ENCODE measurements at regions not wholly inside any gene's neighbourhood (a gene's known extent, or its start where the extent isn't known, plus 50 kb on each side); places are given as distances from the start of the nearest gene placed in this dataset.
"Not testable (repeated sequence)": the region's sequence is repeated elsewhere in the genome, so short reads cannot be mapped to it uniquely, and the experiment has no call there.

DNA sequence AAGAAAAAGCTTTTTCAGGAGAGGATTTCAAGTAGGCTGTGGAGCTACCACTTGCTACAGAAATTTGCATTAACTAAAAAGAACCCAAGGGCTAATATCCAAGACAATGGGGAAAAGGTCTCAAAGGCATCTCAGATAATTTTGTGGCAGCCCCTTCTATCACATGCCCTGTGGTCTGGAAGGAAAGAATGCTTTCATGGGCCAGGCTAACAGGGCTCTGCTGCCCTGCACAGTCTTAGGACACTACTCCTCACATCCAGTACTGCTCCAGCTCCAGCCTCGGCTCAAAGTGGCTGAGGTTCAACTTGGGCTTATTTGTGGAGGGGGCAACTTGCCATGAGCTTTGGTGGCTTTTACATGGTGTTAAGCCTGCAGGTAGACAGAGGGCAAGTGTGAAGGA lies 1150.3 kb downstream of the CNTNAP5 start:
- intact Hi-C loops (cut with DNase I), result no loop called here
- DNase-seq, result no peak

- intact Hi-C loops (cut with DNase I), result no loop called here
- DNase-seq, result no peak
Measured at GRCh38 chr2:125185691-125186270, 1160.7 kb downstream of the CNTNAP5 start.

DNA sequence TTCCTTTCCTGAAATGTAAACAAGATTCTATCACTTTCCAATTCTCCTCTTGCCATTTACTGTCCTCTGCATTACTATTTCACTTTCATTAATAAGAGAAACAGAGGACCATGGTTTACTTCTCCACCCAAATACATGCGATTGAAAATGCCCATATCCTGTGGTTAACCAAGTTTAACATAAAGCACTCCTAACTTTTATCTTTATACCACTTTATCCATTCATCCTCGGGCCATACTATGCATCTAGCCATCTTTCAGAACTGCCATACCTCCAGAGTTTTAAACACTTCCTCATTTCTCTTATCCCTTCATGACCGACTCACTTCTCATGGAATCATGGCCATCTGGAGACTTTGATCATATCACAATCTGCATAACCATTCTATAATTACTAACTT lies 1182.3 kb downstream of the CNTNAP5 start:
- intact Hi-C loops (cut with DNase I), result no loop called here
- DNase-seq, result no peak

GRCh38 chr2:125216321-125216720 lies 1191.2 kb downstream of the CNTNAP5 start:
- DNase-seq, result no peak
- intact Hi-C loops (cut with DNase I), result loop anchor here (2.0 kb wide), 1 partner anchor 14 kb away; no protein-coding TSS in a partner anchor

GRCh38 chr2:125224188-125224587 lies 1199.1 kb downstream of the CNTNAP5 start:
- intact Hi-C loops (cut with DNase I), result no loop called here
- peak in 2 of 10 donors; percentile 45 to 55 for DNase-seq

- intact Hi-C loops (cut with DNase I), result no loop called here
- DNase-seq, result no peak
Measured at GRCh38 chr2:125224830-125225229, 1199.7 kb downstream of the CNTNAP5 start.

- intact Hi-C loops (cut with DNase I), result no loop called here
- DNase-seq, result no peak
Measured at GRCh38 chr2:125227843-125228392, 1202.8 kb downstream of the CNTNAP5 start.

- intact Hi-C loops (cut with DNase I), result no loop called here
- no peak for DNase-seq
Measured at GRCh38 chr2:125240870-125241269, 1215.8 kb downstream of the CNTNAP5 start.

DNA sequence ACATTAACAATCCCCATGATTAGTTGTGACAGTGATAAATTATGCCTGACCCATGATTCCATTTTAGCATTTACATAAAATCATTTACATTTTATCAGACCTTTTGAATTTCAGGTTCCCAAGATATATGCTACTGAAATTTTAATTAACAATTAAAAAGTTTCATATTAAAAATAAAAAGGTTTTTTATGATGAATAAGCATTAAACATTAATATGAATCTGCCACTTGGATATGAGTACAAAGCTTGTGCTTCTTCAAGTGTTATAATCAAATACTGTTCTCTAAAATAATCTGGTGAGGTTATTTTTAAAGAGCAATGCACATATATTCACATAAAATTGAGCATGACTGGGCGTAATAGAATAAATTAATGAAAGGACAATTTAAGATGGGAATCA lies 1218.0 kb downstream of the CNTNAP5 start:
- no peak for DNase-seq
- intact Hi-C loops (cut with DNase I), result no loop called here

GRCh38 chr2:125254010-125254409 lies 1228.9 kb downstream of the CNTNAP5 start:
- DNase-seq, result no peak
- intact Hi-C loops (cut with DNase I), result no loop called here

GRCh38 chr2:125259451-125259850 lies 1234.4 kb downstream of the CNTNAP5 start:
- DNase-seq, result no peak
- intact Hi-C loops (cut with DNase I), result no loop called here

- DNase-seq; intact Hi-C loops (cut with DNase I): not testable (repeated sequence)
Measured at GRCh38 chr2:125260366-125260930, 1235.4 kb downstream of the CNTNAP5 start.

DNA sequence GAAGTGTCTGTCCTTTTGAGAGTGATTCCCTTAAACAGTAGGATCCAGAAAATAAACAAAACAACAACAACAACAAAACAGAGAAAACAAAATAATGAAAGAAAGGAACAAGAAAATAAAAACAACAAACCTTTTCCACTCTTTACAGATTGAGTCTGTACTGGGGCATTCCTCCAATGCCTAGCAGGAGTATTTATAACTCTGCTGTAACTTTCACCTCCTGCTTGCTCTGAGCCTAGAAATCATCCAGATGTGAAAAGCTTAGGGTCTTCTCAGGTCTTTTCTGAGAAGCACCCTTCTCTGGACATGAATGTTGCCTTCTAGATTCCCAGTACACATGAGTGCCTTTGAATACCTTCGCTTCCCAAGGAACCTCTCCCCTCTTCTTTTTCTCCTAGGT lies 1239.4 kb downstream of the CNTNAP5 start:
- DNase-seq, result no peak
- intact Hi-C loops (cut with DNase I), result no loop called here

GRCh38 chr2:125267683-125268082 lies 1242.6 kb downstream of the CNTNAP5 start:
- no peak for DNase-seq
- intact Hi-C loops (cut with DNase I), result no loop called here

GRCh38 chr2:125272651-125273050 lies 1247.6 kb downstream of the CNTNAP5 start:
- DNase-seq, result no peak
- intact Hi-C loops (cut with DNase I), result no loop called here

GRCh38 chr2:125274718-125275117 lies 1249.6 kb downstream of the CNTNAP5 start:
- no peak for DNase-seq
- intact Hi-C loops (cut with DNase I), result no loop called here

GRCh38 chr2:125280265-125280664 lies 1255.2 kb downstream of the CNTNAP5 start:
- no peak for DNase-seq
- intact Hi-C loops (cut with DNase I), result no loop called here

- no peak for DNase-seq
- intact Hi-C loops (cut with DNase I), result no loop called here
Measured at GRCh38 chr2:125281242-125281641, 1256.2 kb downstream of the CNTNAP5 start.

- intact Hi-C loops (cut with DNase I), result no loop called here
- DNase-seq, result no peak
Measured at GRCh38 chr2:125296742-125297141, 1271.7 kb downstream of the CNTNAP5 start.

GRCh38 chr2:125310657-125311364 lies 1285.7 kb downstream of the CNTNAP5 start:
- intact Hi-C loops (cut with DNase I), result no loop called here

GRCh38 chr2:125312342-125312741 lies 1287.3 kb downstream of the CNTNAP5 start:
- intact Hi-C loops (cut with DNase I), result no loop called here
- DNase-seq, result peak in 1 of 10 donors; percentile 59

More at GRCh38 chr2:125310657-125311364, 1285.7 kb downstream of the CNTNAP5 start:
- no peak for DNase-seq

DNA sequence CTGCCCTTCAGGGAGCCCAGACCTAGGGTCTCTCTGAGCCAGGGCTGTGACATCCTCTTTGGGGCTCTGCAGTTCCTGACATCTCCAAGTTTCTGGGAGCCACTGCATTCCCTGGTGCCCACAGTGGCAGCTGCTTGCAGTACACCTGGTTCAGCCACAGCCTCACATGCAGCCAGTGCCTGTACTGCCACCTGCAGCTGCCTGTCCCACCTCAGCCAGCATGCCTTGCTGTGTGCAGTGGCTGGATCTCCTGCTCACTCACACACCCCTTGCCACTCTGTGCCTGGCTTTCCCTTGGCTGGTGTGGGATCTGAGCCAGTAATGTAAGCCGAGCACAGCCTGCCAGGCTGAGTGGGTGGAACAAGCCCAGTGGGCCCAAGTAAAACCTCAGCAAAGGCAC lies 1288.7 kb downstream of the CNTNAP5 start:
- intact Hi-C loops (cut with DNase I), result no loop called here
- peak in 2 of 10 donors; percentile 16 to 64 for DNase-seq
